Panc1 (cell line): ENCODE measurements at regions not wholly inside any gene's neighbourhood (a gene's known extent, or its start where the extent isn't known, plus 50 kb on each side); places are given as distances from the start of the nearest gene placed in this dataset.

Experiments
- ATAC-seq: fragments of 200-7000 bp; cut with Tn5 transposase; 2 replicates; pipeline ENCODE4 v1.9.1; 2020; ENCODE audit warnings: mild to moderate bottlenecking, moderate library complexity
- BruUV-seq: library from RNA; stranded (reverse); fragments of 400-500 nt; replicated peaks from 2 replicates; lab custom pipeline; 2021; lab: Mats Ljungman, UMichigan
- CTCF ChIA-PET: fragments of 300-600 bp; sonication (Branson Sonifier 250); formaldehyde crosslinking; loops from one replicate; lab custom pipeline; 2022; ENCODE audit warnings: antibody characterized with exemption; lab: Charles Lee
- POLR2A ChIA-PET: fragments of 300-600 bp; sonication (Branson Sonifier 250); formaldehyde crosslinking; loops from one replicate; lab custom pipeline; 2022; ENCODE audit warnings: antibody characterized with exemption; lab: Charles Lee
- DNase-seq: peaks from one replicate; pipeline ENCODE4 v3.0.0-alpha.2; 2010; ENCODE audit warnings: low read depth, low spot score
- H3K27ac ChIP-seq: 2 replicates; pipeline ENCODE4 v1.5.1; 2011; ENCODE audit warnings: mild to moderate bottlenecking, low read length, inconsistent platforms
- H3K27me3 ChIP-seq: fragments of 200-500 bp; sonication (Bioruptor generic); 2 replicates; pipeline ENCODE4 v1.6.0; 2014; ENCODE audit warnings: low read length, inconsistent platforms; ENCODE audit not compliant: control insufficient read depth, insufficient read depth
- H3K36me3 ChIP-seq: fragments of 200-500 bp; sonication (Bioruptor generic); 2 replicates; pipeline ENCODE4 v1.5.1; 2014; ENCODE audit warnings: inconsistent platforms, mild to moderate bottlenecking, low read length, moderate library complexity; ENCODE audit not compliant: control insufficient read depth, insufficient read depth
- H3K4me1 ChIP-seq: 2 replicates; pipeline ENCODE4 v1.5.1; 2011; ENCODE audit warnings: inconsistent platforms, mild to moderate bottlenecking, low read length, moderate library complexity; ENCODE audit not compliant: control insufficient read depth, insufficient read depth
- H3K4me3 ChIP-seq, 2 experiments: 2 replicates each; pipeline ENCODE4 v1.5.1; 2011 to 2012; ENCODE audit warnings: low read depth in 2 of 2, low read length in 2 of 2, mild to moderate bottlenecking in 2 of 2, inconsistent platforms in 1 of 2, moderate library complexity in 1 of 2
- H3K9me3 ChIP-seq: fragments of 200-500 bp; sonication (Bioruptor generic); 2 replicates; pipeline ENCODE4 v1.5.1; 2014; ENCODE audit warnings: low read depth, mild to moderate bottlenecking, inconsistent platforms, low read length, moderate library complexity; ENCODE audit not compliant: control insufficient read depth, insufficient read depth
- POLR2AphosphoS5 ChIP-seq: IDR thresholded peaks from 2 replicates; pipeline ENCODE4 v1.6.1; 2012; ENCODE audit warnings: mild to moderate bottlenecking, low read depth, low read length, moderate library complexity
- SIN3A ChIP-seq: IDR thresholded peaks from 2 replicates; pipeline ENCODE4 v1.6.1; 2012; ENCODE audit warnings: low read depth, mild to moderate bottlenecking, low read length, moderate library complexity, borderline replicate concordance; ENCODE audit not compliant: insufficient read depth
- TCF7L2 ChIP-seq: IDR thresholded peaks from 2 replicates; pipeline ENCODE4 v1.6.1; 2011; ENCODE audit warnings: mild to moderate bottlenecking, low read depth, low read length, inconsistent platforms
- in situ Hi-C: cut with HindIII; loops from 2 replicates; pipeline ENCODE4 v1.10.0; 2016; ENCODE audit warnings: low sequenced_read_pairs, low pct_unique_long_range_greater_than_20kb
- intact Hi-C: fragments of 100-400 bp; cut with micrococcal nuclease; formaldehyde crosslinking; loops from one replicate; pipeline ENCODE4 v1.10.0; 2022; ENCODE audit not compliant: unreplicated experiment
- TF ChIP-seq, protein P1 (sequence below): fragments of 450-650 bp; IDR thresholded peaks from 2 replicates; pipeline ENCODE4 v1.5.1; 2017; ENCODE audit warnings: mild to moderate bottlenecking
- TF ChIP-seq, protein P2 (sequence below), 2 experiments: IDR thresholded peaks; 2 replicates each; pipeline ENCODE4 v1.6.1; 2011 to 2012; ENCODE audit warnings: low read depth in 2 of 2, control low read depth in 1 of 2, low read length in 1 of 2, mild to moderate bottlenecking in 1 of 2, moderate library complexity in 1 of 2; ENCODE audit not compliant: insufficient read depth in 1 of 2

DNA sequence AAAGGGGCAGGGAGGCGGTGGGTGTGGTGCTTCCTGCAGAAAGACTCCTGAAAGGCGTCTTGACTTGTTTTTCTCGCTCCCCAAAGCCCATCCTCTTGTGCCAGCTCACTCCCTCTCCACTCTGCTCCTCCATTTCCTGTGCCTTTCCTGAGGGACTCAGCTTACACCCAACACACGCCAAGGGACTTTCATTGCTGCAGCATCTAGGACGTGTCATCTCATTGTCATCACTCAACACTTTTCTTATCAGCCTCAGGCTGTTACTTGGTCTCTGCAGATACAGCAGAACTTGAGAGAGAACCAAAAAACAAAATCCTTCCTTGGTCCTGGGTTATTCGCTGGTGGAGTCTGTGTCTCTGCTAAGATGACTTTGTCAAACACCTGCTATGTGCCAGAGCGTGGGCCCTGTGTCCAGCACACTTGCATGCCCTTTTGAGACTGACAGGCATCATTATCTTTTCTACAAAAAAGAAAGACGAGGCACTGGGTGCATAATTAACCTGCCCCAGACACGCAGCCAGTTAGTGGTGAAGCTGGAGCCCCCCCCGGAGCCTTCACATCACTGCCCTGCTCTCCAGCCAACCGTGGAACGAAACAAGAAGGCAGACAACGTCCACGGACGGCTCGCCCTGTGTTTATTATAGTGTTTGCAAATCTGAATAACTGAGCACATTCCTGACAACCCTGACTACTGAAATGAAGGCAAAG, 261.7 kb upstream of the HDAC4 start:
- Histone ChIP-seq H3K27ac (no peak overlapping the region), H3K27me3 (peaks cover 19% of the 10 kb centered on the region), H3K9me3 (no peaks in the 10 kb centered on the region), H3K4me3 (no peak overlapping the region), H3K4me1 (no peaks in the 10 kb centered on the region), H3K36me3 (no peaks in the 10 kb centered on the region)
- TF ChIP-seq TCF7L2 (no peak), POLR2AphosphoS5 (no peak), SIN3A (no peak)
- TF ChIP-seq, protein P1, sequence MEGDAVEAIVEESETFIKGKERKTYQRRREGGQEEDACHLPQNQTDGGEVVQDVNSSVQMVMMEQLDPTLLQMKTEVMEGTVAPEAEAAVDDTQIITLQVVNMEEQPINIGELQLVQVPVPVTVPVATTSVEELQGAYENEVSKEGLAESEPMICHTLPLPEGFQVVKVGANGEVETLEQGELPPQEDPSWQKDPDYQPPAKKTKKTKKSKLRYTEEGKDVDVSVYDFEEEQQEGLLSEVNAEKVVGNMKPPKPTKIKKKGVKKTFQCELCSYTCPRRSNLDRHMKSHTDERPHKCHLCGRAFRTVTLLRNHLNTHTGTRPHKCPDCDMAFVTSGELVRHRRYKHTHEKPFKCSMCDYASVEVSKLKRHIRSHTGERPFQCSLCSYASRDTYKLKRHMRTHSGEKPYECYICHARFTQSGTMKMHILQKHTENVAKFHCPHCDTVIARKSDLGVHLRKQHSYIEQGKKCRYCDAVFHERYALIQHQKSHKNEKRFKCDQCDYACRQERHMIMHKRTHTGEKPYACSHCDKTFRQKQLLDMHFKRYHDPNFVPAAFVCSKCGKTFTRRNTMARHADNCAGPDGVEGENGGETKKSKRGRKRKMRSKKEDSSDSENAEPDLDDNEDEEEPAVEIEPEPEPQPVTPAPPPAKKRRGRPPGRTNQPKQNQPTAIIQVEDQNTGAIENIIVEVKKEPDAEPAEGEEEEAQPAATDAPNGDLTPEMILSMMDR = no peak
- TF ChIP-seq, protein P2, sequence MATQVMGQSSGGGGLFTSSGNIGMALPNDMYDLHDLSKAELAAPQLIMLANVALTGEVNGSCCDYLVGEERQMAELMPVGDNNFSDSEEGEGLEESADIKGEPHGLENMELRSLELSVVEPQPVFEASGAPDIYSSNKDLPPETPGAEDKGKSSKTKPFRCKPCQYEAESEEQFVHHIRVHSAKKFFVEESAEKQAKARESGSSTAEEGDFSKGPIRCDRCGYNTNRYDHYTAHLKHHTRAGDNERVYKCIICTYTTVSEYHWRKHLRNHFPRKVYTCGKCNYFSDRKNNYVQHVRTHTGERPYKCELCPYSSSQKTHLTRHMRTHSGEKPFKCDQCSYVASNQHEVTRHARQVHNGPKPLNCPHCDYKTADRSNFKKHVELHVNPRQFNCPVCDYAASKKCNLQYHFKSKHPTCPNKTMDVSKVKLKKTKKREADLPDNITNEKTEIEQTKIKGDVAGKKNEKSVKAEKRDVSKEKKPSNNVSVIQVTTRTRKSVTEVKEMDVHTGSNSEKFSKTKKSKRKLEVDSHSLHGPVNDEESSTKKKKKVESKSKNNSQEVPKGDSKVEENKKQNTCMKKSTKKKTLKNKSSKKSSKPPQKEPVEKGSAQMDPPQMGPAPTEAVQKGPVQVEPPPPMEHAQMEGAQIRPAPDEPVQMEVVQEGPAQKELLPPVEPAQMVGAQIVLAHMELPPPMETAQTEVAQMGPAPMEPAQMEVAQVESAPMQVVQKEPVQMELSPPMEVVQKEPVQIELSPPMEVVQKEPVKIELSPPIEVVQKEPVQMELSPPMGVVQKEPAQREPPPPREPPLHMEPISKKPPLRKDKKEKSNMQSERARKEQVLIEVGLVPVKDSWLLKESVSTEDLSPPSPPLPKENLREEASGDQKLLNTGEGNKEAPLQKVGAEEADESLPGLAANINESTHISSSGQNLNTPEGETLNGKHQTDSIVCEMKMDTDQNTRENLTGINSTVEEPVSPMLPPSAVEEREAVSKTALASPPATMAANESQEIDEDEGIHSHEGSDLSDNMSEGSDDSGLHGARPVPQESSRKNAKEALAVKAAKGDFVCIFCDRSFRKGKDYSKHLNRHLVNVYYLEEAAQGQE (IDR thresholded peaks at IDR 0.05; ENCODE audit: insufficient read depth in 1 of 2, low read depth in 2 of 2, low read length in 1 of 2) = no peak
- in situ Hi-C loops = no loop called here
- intact Hi-C loops = no loop called here
- CTCF ChIA-PET = no interaction called here
- ATAC-seq (no peak; the same call in 1 of the 2 replicates), DNase-seq (no peak)
- POLR2A ChIA-PET = no interaction called here
- BruUV-seq = no TSS peak

DNA sequence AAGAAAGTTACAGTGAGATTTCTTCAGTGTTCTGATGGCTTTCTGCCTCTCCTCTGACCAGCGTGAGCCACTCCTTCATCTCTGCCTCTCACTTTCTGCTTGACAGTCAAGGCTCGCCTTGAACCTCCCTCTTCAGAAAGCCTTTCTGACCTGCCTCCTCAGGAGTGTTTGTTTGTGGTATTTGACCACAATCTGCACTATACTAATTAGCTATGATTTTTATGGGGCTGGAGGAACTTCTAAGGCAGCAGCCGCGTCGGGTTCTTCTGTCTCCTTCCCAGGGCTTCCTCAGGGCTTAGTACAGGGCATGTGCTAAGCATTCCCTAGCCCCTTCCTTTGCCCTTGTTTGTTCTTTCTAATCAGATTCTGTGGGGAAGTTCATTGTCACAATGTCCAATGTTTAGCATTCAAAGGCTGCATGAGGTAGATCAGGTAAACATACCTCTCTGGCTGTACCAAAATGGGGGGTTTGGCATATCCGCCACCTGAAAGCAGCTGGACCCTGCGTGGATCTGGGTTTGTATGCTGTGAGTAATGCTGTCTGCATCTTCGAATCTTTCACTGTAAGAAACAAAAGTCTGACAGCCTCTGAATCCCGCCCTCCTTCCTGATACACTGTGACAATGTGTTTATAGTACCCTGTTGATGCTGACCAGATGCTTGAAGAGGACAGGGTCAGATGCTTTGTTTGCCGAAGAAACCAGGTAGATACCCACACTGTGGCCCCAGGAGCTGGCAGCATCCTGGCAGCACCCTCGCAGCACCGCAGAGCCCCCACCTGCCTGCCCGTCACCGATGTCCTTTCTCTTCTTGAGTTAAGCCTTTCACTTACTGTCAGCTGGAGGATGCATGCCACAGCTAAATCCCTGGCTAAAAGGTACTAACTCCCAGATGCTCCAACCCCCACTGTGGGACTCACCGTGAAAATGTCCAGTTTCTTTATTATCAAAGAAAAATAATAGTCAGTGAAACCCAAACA, 260.8 kb upstream of the HDAC4 start:
- in situ Hi-C loops = no loop called here
- CTCF ChIA-PET = no interaction called here

More for the DNA sequence above, 260.8 kb upstream of the HDAC4 start:
- Histone ChIP-seq H3K36me3 (no peaks in the 10 kb centered on the region), H3K27me3 (peaks cover 27% of the 10 kb centered on the region), H3K27ac (no peak overlapping the region), H3K9me3 (no peaks in the 10 kb centered on the region), H3K4me1 (no peaks in the 10 kb centered on the region), H3K4me3 (no peak overlapping the region)
- POLR2A ChIA-PET = no interaction called here
- intact Hi-C loops = no loop called here
- ATAC-seq (no peak), DNase-seq (no peak)
- TF ChIP-seq, protein P1 = no peak
- TF ChIP-seq POLR2AphosphoS5 (no peak), SIN3A (no peak), TCF7L2 (no peak)
- TF ChIP-seq, protein P2 (IDR thresholded peaks at IDR 0.05; ENCODE audit: insufficient read depth in 1 of 2, low read depth in 2 of 2, low read length in 1 of 2) = no peak
- no TSS peak for BruUV-seq
